PFSK-1 (cell line): ENCODE measurements at regions not wholly inside any gene's neighbourhood (a gene's known extent, or its start where the extent isn't known, plus 50 kb on each side); places are given as distances from the start of the nearest gene placed in this dataset.

ENCODE experiments used
- FOXP2 ChIP-seq: optimal IDR thresholded peaks from 2 replicates; pipeline ENCODE3; 2011; ENCODE audit warnings: borderline replicate concordance, control low read depth, inconsistent platforms; ENCODE audit not compliant: insufficient read depth; ENCODE audit errors: extremely low read length, extremely low read depth
- POLR2AphosphoS5 ChIP-seq: IDR thresholded peaks from 2 replicates; pipeline ENCODE4 v1.6.1; 2012; ENCODE audit warnings: low read depth, mild to moderate bottlenecking, control low read depth, low read length, moderate library complexity
- SIN3A ChIP-seq: IDR thresholded peaks from 2 replicates; pipeline ENCODE4 v1.6.1; 2012; ENCODE audit warnings: mild to moderate bottlenecking, low read length, moderate library complexity, borderline replicate concordance; ENCODE audit not compliant: insufficient read depth
- TAF1 ChIP-seq: IDR thresholded peaks from 2 replicates; pipeline ENCODE4 v1.6.1; 2012; ENCODE audit warnings: low read length, control low read depth, borderline replicate concordance; ENCODE audit not compliant: insufficient read depth
- TF ChIP-seq, protein P1 (sequence below), 2 experiments: IDR thresholded peaks; 2 replicates each; pipeline versions ENCODE4 v1.6.1 to v1.8.0; 2011 to 2012; ENCODE audit warnings: low read depth in 2 of 2, low read length in 2 of 2, control low read depth in 1 of 2, inconsistent platforms in 1 of 2, mild to moderate bottlenecking in 1 of 2, moderate library complexity in 1 of 2; ENCODE audit not compliant: insufficient read depth in 1 of 2

DNA sequence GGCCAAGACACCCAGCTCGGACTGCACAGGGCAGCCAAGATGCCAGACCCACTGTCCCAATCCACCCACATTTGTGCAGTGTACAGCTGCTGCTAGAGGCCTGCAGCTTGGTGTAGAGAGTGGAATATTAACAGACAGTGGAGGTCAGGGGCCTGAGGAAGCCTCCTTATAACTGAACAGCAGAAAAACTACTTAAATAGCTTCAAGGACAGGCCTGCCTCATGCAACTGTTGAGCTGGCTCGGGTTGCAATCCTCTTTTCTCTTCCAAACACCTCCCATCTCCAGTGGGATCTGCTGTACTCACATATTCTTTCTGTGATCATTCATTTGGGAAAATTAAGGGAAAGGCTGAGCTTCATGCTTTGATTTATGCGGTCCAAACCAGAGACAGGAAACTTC lies 1043.2 kb upstream of the TMEM132C start:
- TF ChIP-seq FOXP2: no peak

DNA sequence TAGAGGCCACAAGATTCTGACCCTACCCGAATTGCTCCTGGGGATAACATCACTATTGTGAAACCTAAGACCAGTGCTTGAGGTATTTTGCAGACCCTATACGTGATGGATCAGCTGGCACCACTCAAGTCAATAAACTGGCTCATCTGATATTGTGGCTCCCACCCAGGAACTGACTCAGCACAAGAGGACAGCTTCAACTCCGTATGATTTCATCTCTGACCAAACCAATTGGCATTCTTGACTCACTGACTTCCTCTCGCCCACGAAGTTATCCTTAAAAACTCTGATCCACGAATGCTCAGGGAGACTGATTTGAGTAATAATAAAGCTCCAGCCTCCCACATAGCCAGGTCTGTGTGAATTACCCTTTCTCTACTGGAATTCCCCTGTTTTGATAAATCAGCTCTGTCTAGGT lies 1036.1 kb upstream of the TMEM132C start:
- TF ChIP-seq, protein P1, sequence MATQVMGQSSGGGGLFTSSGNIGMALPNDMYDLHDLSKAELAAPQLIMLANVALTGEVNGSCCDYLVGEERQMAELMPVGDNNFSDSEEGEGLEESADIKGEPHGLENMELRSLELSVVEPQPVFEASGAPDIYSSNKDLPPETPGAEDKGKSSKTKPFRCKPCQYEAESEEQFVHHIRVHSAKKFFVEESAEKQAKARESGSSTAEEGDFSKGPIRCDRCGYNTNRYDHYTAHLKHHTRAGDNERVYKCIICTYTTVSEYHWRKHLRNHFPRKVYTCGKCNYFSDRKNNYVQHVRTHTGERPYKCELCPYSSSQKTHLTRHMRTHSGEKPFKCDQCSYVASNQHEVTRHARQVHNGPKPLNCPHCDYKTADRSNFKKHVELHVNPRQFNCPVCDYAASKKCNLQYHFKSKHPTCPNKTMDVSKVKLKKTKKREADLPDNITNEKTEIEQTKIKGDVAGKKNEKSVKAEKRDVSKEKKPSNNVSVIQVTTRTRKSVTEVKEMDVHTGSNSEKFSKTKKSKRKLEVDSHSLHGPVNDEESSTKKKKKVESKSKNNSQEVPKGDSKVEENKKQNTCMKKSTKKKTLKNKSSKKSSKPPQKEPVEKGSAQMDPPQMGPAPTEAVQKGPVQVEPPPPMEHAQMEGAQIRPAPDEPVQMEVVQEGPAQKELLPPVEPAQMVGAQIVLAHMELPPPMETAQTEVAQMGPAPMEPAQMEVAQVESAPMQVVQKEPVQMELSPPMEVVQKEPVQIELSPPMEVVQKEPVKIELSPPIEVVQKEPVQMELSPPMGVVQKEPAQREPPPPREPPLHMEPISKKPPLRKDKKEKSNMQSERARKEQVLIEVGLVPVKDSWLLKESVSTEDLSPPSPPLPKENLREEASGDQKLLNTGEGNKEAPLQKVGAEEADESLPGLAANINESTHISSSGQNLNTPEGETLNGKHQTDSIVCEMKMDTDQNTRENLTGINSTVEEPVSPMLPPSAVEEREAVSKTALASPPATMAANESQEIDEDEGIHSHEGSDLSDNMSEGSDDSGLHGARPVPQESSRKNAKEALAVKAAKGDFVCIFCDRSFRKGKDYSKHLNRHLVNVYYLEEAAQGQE (IDR thresholded peaks at IDR 0.05; ENCODE audit: insufficient read depth in 1 of 2, low read depth in 2 of 2, low read length in 2 of 2): no peak
- TF ChIP-seq TAF1: no peak
- TF ChIP-seq FOXP2: no peak
- no peak for TF ChIP-seq SIN3A
- TF ChIP-seq POLR2AphosphoS5: no peak

DNA sequence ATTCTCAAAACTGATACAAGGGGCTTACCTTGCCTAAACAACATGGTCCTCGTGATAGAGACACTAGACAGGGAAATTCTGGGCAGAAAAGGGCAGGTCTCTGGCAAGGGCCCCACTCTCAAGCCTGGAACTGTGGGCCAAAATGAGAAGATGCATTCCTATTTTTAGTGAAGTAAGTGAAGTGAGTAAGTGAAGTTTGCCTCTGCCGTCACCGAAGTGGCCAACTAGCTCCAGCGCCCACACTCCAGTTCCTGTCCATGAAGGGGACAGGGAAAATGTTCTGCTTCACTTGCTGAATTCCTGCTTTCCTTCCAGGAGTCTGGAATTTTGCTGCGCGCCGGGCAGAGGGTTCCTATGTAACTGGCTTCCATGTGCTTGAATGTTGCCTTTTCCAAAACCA lies 1035.6 kb upstream of the TMEM132C start:
- TF ChIP-seq POLR2AphosphoS5: no peak
- TF ChIP-seq FOXP2: no peak
- no peak for TF ChIP-seq SIN3A
- TF ChIP-seq TAF1: no peak
- TF ChIP-seq, protein P1 (IDR thresholded peaks at IDR 0.05; ENCODE audit: insufficient read depth in 1 of 2, low read depth in 2 of 2, low read length in 2 of 2): no peak

DNA sequence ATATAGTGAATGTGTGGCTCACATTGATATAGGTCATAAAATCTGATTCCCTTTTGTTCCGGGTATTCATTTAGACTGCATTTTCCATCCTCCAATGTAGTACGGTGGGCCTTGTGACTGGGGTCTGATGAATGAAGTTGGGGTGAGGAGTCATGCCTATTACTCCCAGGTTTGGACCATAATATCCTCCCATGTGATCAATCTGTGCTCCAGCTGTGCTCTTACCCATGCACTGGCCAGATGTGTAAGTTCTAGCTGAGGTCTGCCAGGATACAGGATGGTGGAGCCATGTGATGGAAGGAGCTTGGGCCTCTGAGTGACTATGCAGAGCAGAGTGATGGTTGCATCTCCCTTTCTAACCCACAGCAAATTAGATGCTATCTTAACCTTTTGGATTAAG lies 1034.0 kb upstream of the TMEM132C start:
- no peak for TF ChIP-seq FOXP2
- TF ChIP-seq TAF1: no peak
- no peak for TF ChIP-seq SIN3A
- TF ChIP-seq, protein P1 (IDR thresholded peaks at IDR 0.05; ENCODE audit: insufficient read depth in 1 of 2, low read depth in 2 of 2, low read length in 2 of 2): no peak
- no peak for TF ChIP-seq POLR2AphosphoS5

DNA sequence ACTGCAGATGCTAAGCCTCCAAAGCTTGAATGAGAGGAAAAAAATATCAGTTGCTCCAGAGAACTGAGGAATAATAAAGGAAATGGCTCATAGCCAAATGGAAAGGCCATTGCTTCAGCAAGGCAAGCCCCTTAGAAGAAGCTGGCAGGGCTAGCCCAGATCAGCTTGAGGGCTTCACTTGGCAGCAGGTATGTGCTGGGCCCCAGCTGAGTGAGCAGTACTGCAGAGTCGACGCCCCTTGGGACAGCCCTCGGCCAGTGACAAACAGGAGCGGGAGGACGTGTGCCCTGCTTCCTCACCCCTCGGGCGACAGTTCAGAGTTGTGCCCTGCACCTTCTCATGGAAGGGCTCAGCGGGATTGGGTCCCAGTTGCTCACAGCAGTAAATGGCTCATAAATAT lies 1031.2 kb upstream of the TMEM132C start:
- TF ChIP-seq SIN3A: no peak
- TF ChIP-seq FOXP2: no peak

DNA sequence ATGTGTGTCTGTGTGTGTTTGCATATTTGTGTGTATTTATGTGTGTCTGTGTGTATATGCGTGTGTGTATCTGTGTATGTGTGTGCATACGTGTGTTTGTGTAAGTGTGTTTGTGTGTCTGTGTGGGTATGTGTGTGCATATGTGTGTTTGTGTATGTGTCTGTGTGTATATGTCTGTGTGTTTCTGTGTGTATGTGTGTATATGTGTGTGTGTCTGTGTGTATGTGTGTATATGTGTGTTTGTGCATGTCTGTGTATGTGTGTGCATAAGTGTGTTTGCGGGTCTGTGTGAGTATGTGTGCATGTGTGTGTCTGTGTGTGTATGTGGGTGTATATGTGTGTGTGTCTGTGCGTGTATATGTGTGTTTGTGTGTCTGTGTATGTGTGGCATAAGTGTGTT lies 1030.5 kb upstream of the TMEM132C start:
- TF ChIP-seq SIN3A (no peak), POLR2AphosphoS5 (no peak), FOXP2 (no peak), TAF1 (no peak)
- TF ChIP-seq, protein P1 (IDR thresholded peaks at IDR 0.05; ENCODE audit: insufficient read depth in 1 of 2, low read depth in 2 of 2, low read length in 2 of 2): no peak
